ENCODE measurements at regions not wholly inside any gene's neighbourhood (a gene's known extent, or its start where the extent isn't known, plus 50 kb on each side); places are given as distances from the start of the nearest gene placed in this dataset.

DNA sequence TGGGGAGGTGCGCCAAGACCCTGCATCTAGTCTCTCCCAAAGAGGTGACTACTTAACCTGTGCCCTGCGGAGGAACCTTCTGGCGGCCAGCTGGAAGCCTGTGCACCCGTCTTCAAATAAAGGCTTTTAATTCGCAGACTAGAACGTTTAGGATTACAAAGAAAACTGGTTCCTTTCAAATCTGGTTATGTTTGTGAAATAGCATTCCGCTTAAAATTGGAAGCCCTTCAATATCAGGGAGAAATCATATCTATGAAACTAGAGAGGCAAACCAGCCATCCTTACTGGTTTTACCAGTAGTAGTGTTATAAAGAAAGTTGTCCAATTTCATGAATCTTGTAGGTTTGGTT lies 250.8 kb downstream of the FAM72C start:
- Histone ChIP-seq H4K5ac (ENCODE audit: insufficient read length, low read depth, low read length) (no peak overlapping the region), H3K23me2 (ENCODE audit: low read depth, low read length) (no peaks in the 10 kb centered on the region), H4K20me1 (replicated peaks in 1 of 2; ENCODE audit: control insufficient read depth in 1 of 2, insufficient read depth in 2 of 2, low read length in 2 of 2) (no peaks in the 10 kb centered on the region), H3K4me3 (ENCODE audit: extremely low read depth in 1 of 4, insufficient read depth in 2 of 4, low read depth in 3 of 4, low read length in 4 of 4) (peak overlapping the region in 1 of 4 experiments; percentile 25; a peak in 1 of 8 replicates), H3K9me3 (ENCODE audit: insufficient read depth in 2 of 2, low read depth in 1 of 2, low read length in 1 of 2) (peaks cover 0 to 35% of the 10 kb centered on the region in 2 experiments; a peak in 2 of 4 replicates), H2BK12ac (ENCODE audit: low read depth, low read length) (no peak overlapping the region), H3K4me1 (replicated peaks in 1 of 4; ENCODE audit: control insufficient read depth in 3 of 4, insufficient read depth in 4 of 4, low read length in 3 of 4) (0 out of 7 replicates have a peak, but pooled peaks cover 0 to 2% (median 0%) of the 10 kb centered on the region in 4 experiments), H3K36me3 (ENCODE audit: control insufficient read depth in 2 of 4, insufficient read depth in 4 of 4, low read length in 3 of 4) (no peaks in the 10 kb centered on the region), H3K56ac (replicated peaks; ENCODE audit: insufficient read length, low read depth, low read length) (no peak overlapping the region), H2BK120ac (replicated peaks; ENCODE audit: low read depth, low read length) (no peak overlapping the region), H3K9ac (replicated peaks in 1 of 4; ENCODE audit: extremely low read depth in 1 of 4, low read depth in 3 of 4, low read length in 3 of 4) (no peak overlapping the region), H3K79me2 (ENCODE audit: control insufficient read depth in 1 of 2, insufficient read depth in 2 of 2, low read length in 2 of 2) (no peaks in the 10 kb centered on the region), H3K27me3 (replicated peaks in 1 of 4; ENCODE audit: control insufficient read depth in 3 of 4, extremely low read depth in 1 of 4, insufficient read depth in 3 of 4, low read length in 3 of 4) (no peaks in the 10 kb centered on the region), H4K91ac (replicated peaks; ENCODE audit: insufficient read length, low read length) (no peak overlapping the region), H3K14ac (ENCODE audit: insufficient read length) (no peak overlapping the region), H3K23ac (ENCODE audit: insufficient read length) (no peak overlapping the region), H3K79me1 (ENCODE audit: low read depth, low read length) (no peaks in the 10 kb centered on the region), H2AFZ (ENCODE audit: low read length) (no peak overlapping the region), H2BK5ac (ENCODE audit: low read depth, low read length) (no peak overlapping the region), H2BK20ac (ENCODE audit: low read length) (no peak overlapping the region), H2BK15ac (ENCODE audit: low read length) (no peak overlapping the region), H2AK5ac (ENCODE audit: low read depth, low read length) (no peak overlapping the region), H3K18ac (ENCODE audit: extremely low read depth, low read length) (no peak overlapping the region), H3K4me2 (ENCODE audit: insufficient read depth in 1 of 2, low read depth in 2 of 2, low read length in 2 of 2) (peak overlapping the region in 1 of 2 experiments; percentile 77; a peak in 2 of 4 replicates), H3K27ac (ENCODE audit: low read depth, low read length) (no peak overlapping the region), H4K8ac (ENCODE audit: extremely low read depth, insufficient read depth, low read length) (no peak overlapping the region), H3K4ac (replicated peaks; ENCODE audit: insufficient read length, low read depth, low read length) (no peak overlapping the region)
- WGBS, 2 experiments (ENCODE audit: extremely low coverage in 1 of 2, insufficient coverage in 1 of 2, insufficient read length in 1 of 2, insufficient replicate concordance in 2 of 2, low coverage in 1 of 2, low lambda C conversion rate in 2 of 2, missing lambda C conversion rate in 1 of 2): 75% methylated on average over 2 of the region's 7 CpGs; no CpG with 5 or more reads in 1 of the 2 experiments
- FAIRE-seq (no peak), DNase-seq (ENCODE audit: low read depth in 1 of 2, low spot score in 2 of 2) (no peak)
- ChIA-PET CTCF (ENCODE audit: partially characterized antibody) (no interaction called here), POLR2A (ENCODE audit: partially characterized antibody) (interaction anchor here (1.4 kb wide), 1 partner anchor 22 kb away, joined by 5 read pairs; no protein-coding TSS in a partner anchor)
- TF ChIP-seq RXRA (IDR thresholded peaks at IDR 0.05; ENCODE audit: insufficient read depth, low read depth, low read length) (no peak), SAP30 (IDR thresholded peaks at IDR 0.05; ENCODE audit: insufficient read depth, insufficient replicate concordance, low read length) (no peak), CBX5 (IDR thresholded peaks at IDR 0.05; ENCODE audit: low read depth, low read length) (no peak), USF2 (IDR thresholded peaks at IDR 0.05; ENCODE audit: low read length) (no peak), SRF (IDR thresholded peaks at IDR 0.05; ENCODE audit: low read depth, low read length) (no peak), RAD21 (IDR thresholded peaks at IDR 0.05 in 1 of 2, conservative IDR thresholded peaks at IDR 0.05 in 1 of 2; ENCODE audit: low read depth in 2 of 2, low read length in 2 of 2) (no peak), RFX5 (IDR thresholded peaks at IDR 0.05; ENCODE audit: borderline replicate concordance, low read depth, low read length) (no peak), CREB1 (IDR thresholded peaks at IDR 0.05) (no peak), POLR2A (IDR thresholded peaks at IDR 0.05; ENCODE audit: control extremely low read depth in 1 of 2, low read depth in 2 of 2, low read length in 2 of 2) (no peak), MAFK (IDR thresholded peaks at IDR 0.05; ENCODE audit: low read depth, low read length) (no peak), RNF2 (IDR thresholded peaks at IDR 0.05; ENCODE audit: borderline replicate concordance, low read depth, low read length, missing control alignments, poor library complexity, severe bottlenecking) (no peak), EGR1 (IDR thresholded peaks at IDR 0.05; ENCODE audit: borderline replicate concordance, low read depth, low read length) (no peak), CHD2 (IDR thresholded peaks at IDR 0.05; ENCODE audit: low read length) (no peak)
